Muscle of leg (tissue), 3 donors: ENCODE measurements at regions not wholly inside any gene's neighbourhood (a gene's known extent, or its start where the extent isn't known, plus 50 kb on each side); places are given as distances from the start of the nearest gene placed in this dataset.
"Not testable (repeated sequence)": the region's sequence is repeated elsewhere in the genome, so short reads cannot be mapped to it uniquely, and the experiment has no call there.

Experiments
- DNase-seq: peaks from one replicate; pipeline ENCODE4 v3.0.0; 2013
- H3K27ac ChIP-seq: one replicate; pipeline ENCODE4 v1.5.1; 2013; ENCODE audit warnings: mild to moderate bottlenecking, low read length, control low read depth
- H3K27me3 ChIP-seq: one replicate; pipeline ENCODE4 v1.6.1; 2013; ENCODE audit warnings: low read length; ENCODE audit not compliant: control insufficient read depth, insufficient read depth
- H3K36me3 ChIP-seq: one replicate; pipeline ENCODE4 v1.6.1; 2013; ENCODE audit warnings: low read length; ENCODE audit not compliant: control insufficient read depth, insufficient read depth
- H3K4me1 ChIP-seq: one replicate; pipeline ENCODE4 v1.6.1; 2013; ENCODE audit warnings: low read length; ENCODE audit not compliant: control insufficient read depth, insufficient read depth
- H3K4me3 ChIP-seq: one replicate; pipeline ENCODE4 v1.5.1; 2013; ENCODE audit warnings: low read length, control low read depth
- H3K9me3 ChIP-seq: replicated peaks from 2 replicates; pipeline ENCODE4 v1.6.1; 2013; ENCODE audit warnings: low read depth, low read length; ENCODE audit not compliant: control insufficient read depth
- WGBS: methylation state at CpG from one replicate; pipeline ENCODE4 v1.1.5; 2013; ENCODE audit warnings: missing lambda C conversion rate; ENCODE audit not compliant: insufficient coverage; 5-methylcytosine and 5-hydroxymethylcytosine counted together

DNA sequence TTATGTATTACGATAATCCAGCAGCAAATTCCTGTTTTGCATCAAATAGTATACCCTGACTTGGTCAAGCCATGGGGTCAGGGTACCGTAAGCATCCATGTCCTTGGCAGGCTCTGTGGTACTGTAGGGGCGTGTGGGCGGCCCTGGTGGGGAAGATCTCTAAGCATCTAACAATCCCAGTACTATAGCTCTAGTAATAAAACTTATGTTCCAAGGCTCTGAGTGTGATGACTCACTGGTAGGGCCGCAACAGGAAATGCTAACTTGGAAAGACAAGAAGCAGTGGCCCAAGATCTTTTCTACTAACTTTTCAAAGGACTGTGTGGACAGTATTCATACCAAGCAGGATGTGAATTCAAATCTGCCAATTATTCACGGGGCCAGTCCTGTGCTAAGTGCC, 63.8 kb downstream of the CLEC18A start:
- not testable (repeated sequence) for H3K4me1 ChIP-seq, H3K9me3 ChIP-seq, DNase-seq, H3K27ac ChIP-seq, H3K4me3 ChIP-seq, H3K27me3 ChIP-seq
- no CpG with 5 or more reads among the region's 6 CpGs for WGBS
- peaks cover 15% of the 10 kb centered on the region for H3K36me3 ChIP-seq

DNA sequence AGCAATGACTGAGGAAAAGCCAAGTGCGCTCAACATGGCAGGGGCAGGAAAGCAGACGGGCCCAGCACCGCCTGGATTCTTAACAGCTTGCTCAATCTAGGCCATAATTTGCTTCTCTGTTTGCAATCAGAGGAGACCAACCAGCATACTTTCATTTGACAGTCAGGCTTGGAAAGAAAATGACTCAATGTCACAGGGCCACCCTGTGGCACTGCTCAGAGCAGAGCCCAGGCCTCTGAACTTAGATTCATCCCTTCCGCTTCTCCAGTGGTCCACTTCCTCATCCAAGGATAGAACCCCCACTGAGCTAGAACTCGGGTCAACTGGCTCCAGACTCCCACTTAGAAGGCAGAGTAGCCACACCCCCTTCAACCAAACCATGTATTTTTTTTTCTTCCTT, 65.6 kb downstream of the CLEC18A start:
- H3K36me3 ChIP-seq = peaks cover 25% of the 10 kb centered on the region
- WGBS = 81% methylated on average over 3 of the region's 5 CpGs
- not testable (repeated sequence) for H3K9me3 ChIP-seq, H3K4me3 ChIP-seq, H3K27ac ChIP-seq, DNase-seq, H3K4me1 ChIP-seq, H3K27me3 ChIP-seq

- WGBS = 28% methylated on average over 3 of the region's 6 CpGs
- Histone ChIP-seq H3K36me3 (peaks cover 26% of the 10 kb centered on the region), H3K4me3 (no peak overlapping the region), H3K27ac (no peak overlapping the region), H3K9me3 (no peaks in the 10 kb centered on the region), H3K4me1 (no peaks in the 10 kb centered on the region), H3K27me3 (no peaks in the 10 kb centered on the region)
- DNase-seq = peak; percentile 5
Observed at GRCh38 chr16:70018254-70018653, 67.1 kb downstream of the CLEC18A start.

GRCh38 chr16:70023207-70023606, 72.1 kb downstream of the CLEC18A start:
- not testable (repeated sequence) for DNase-seq

GRCh38 chr16:70023956-70024355, 72.8 kb downstream of the CLEC18A start:
- H3K27ac ChIP-seq, H3K4me1 ChIP-seq, DNase-seq, H3K4me3 ChIP-seq, H3K27me3 ChIP-seq, H3K9me3 ChIP-seq: not testable (repeated sequence)
- WGBS = 100% methylated on average over 1 of the region's 5 CpGs
- peaks cover 26% of the 10 kb centered on the region for H3K36me3 ChIP-seq

More at GRCh38 chr16:70023207-70023606, 72.1 kb downstream of the CLEC18A start:
- H3K4me3 ChIP-seq, H3K9me3 ChIP-seq, H3K27ac ChIP-seq, H3K4me1 ChIP-seq, H3K27me3 ChIP-seq: not testable (repeated sequence)
- H3K36me3 ChIP-seq = peaks cover 30% of the 10 kb centered on the region
- no CpG with 5 or more reads among the region's 5 CpGs for WGBS

DNA sequence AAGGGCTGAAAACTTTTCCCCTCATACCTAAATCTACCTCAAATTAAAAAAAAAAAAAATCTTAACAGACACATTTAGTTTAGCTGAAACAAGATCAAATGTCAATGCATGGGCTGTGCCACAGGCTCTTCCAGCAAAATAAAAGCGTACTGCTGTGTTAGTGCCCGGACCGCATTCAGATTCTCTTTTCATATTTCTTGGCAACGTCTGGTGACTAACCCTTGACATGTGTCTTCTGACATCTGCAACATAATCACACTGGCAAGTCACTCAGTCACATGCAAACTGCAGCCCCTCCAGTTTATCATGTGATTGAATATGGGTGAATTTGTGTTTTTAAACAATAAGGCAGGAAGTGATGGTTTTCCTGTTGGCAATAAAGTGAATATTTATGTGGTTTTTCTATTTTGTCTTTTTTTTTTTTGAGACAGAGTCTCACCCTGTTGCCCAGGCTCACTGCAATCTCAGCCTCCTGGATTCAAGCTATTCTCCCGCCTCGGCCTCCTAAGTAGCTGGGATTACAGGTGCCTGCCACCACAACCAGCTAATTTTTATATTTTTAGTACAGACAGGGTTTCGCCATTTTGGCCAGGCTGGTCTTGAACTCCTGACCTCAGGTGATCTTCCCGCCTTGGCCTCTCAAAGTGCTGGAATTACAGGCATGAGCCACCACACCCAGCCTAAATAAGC, 75.2 kb downstream of the CLEC18A start:
- not testable (repeated sequence) for H3K4me1 ChIP-seq, H3K9me3 ChIP-seq, H3K27me3 ChIP-seq, H3K4me3 ChIP-seq
- H3K27ac ChIP-seq = peak overlapping the region; percentile 49
- H3K36me3 ChIP-seq = peaks cover 17% of the 10 kb centered on the region
- peak; percentile 63 for DNase-seq
- WGBS = no CpG with 5 or more reads among the region's 8 CpGs

GRCh38 chr16:70032906-70033305, 81.2 kb upstream of the PDPR start:
- DNase-seq, H3K36me3 ChIP-seq, H3K9me3 ChIP-seq, H3K27ac ChIP-seq, H3K4me1 ChIP-seq, H3K27me3 ChIP-seq, H3K4me3 ChIP-seq: not testable (repeated sequence)
- WGBS = 89% methylated on average over 7 of the region's 10 CpGs

DNA sequence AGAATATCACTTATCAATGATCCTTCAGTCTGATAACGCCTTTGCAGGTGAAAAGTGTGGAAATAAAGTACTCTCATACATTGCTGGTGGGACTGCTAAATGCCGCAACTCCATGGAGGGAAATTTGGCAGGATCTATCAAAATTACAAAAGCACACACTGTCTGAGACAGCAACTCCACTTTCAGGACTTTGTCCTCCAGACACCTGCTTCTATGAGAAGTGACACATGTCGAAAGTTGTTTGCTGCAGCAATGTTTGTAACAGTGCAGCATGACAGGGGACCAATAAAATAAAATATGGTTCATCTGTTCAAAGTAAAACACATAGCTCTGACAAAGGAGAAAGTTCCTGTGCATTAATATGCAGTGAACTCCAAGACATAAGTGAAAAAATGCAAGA, 76.2 kb upstream of the PDPR start:
- not testable (repeated sequence) for H3K27ac ChIP-seq, H3K9me3 ChIP-seq, H3K27me3 ChIP-seq, DNase-seq, H3K36me3 ChIP-seq, H3K4me3 ChIP-seq, H3K4me1 ChIP-seq
- WGBS = no CpG with 5 or more reads among the region's 3 CpGs

GRCh38 chr16:70040554-70040953, 73.6 kb upstream of the PDPR start:
- not testable (repeated sequence) for H3K36me3 ChIP-seq, H3K4me1 ChIP-seq, H3K27me3 ChIP-seq, H3K27ac ChIP-seq, DNase-seq, H3K4me3 ChIP-seq, H3K9me3 ChIP-seq
- no CpG with 5 or more reads among the region's 5 CpGs for WGBS

- WGBS = 100% methylated on average over 1 of the region's 7 CpGs
- not testable (repeated sequence) for H3K36me3 ChIP-seq, DNase-seq, H3K27me3 ChIP-seq, H3K9me3 ChIP-seq, H3K27ac ChIP-seq, H3K4me1 ChIP-seq, H3K4me3 ChIP-seq
Observed at GRCh38 chr16:70043538-70044067, 70.5 kb upstream of the PDPR start.

GRCh38 chr16:70046560-70046959, 67.6 kb upstream of the PDPR start:
- not testable (repeated sequence) for H3K27me3 ChIP-seq, H3K4me1 ChIP-seq, H3K4me3 ChIP-seq, H3K9me3 ChIP-seq, H3K36me3 ChIP-seq, H3K27ac ChIP-seq, DNase-seq
- WGBS = no CpG with 5 or more reads among the region's 3 CpGs
